Cerebellar nuclear complex (tissue), 1 donor: ENCODE measurements at regions not wholly inside any gene's neighbourhood (a gene's known extent, or its start where the extent isn't known, plus 50 kb on each side); places are given as distances from the start of the nearest gene placed in this dataset.
"Not testable (repeated sequence)": the region's sequence is repeated elsewhere in the genome, so short reads cannot be mapped to it uniquely, and the experiment has no call there.

Source experiments
- DNase-seq, 2 experiments: peaks; one replicate each; lab custom pipeline; 2025; lab: John Stamatoyannopoulos, UW

DNA sequence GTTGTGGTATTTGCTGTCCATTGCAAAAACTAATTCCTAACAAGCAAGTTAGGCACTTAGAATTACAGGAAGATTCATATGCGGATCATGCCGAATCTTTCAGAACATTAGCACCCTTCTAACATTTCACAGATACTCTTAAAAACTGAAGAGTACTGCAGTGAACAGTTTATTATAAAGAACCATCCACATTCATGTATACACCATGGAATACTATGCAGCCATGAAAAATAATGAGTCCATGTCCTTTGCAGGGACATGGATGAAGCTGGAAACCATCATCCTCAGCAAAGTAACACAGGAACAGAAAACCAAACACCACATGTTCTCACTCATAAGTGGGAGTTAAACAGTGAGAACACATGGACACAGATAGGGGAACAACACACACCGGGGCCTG, 319.9 kb downstream of the FGFR2 start:
- DNase-seq: not testable (repeated sequence)

DNA sequence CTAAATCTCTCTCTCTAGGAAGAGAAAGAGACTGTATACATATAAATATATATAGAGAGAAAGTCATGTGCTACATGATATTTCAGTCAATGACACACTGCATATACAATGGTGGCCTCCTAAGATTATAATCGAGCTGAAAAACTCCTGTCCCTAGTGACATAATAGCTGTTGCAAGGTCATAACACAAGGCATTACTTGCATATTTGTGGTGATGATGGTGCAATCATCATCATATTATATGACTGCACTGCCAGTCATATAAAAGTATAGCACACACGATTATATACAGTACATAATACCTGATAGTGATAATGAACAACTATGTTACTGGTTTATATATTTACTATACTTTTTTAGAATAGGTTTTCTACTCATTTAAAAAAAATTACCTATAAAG, 316.7 kb downstream of the FGFR2 start:
- DNase-seq: no peak

DNA sequence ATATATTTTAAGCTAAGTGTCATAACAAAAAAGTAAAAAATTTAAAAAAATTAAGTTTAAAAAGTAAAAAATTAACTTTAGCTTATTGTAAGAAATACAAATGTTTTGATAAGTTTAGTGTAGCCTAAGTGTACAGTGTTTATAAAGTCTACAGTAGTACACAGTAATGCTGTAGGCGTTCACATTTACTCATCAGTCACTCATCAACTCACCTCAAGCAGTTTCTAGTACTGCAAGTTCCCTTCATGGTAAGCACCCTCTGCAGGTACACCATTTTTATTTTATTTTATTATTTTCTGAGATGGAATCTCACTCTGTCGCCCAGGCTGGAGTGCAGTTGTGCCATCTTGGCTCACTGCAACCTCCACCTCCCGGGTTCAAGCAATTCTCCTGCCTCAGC, 316.0 kb downstream of the FGFR2 start:
- DNase-seq: no peak

DNA sequence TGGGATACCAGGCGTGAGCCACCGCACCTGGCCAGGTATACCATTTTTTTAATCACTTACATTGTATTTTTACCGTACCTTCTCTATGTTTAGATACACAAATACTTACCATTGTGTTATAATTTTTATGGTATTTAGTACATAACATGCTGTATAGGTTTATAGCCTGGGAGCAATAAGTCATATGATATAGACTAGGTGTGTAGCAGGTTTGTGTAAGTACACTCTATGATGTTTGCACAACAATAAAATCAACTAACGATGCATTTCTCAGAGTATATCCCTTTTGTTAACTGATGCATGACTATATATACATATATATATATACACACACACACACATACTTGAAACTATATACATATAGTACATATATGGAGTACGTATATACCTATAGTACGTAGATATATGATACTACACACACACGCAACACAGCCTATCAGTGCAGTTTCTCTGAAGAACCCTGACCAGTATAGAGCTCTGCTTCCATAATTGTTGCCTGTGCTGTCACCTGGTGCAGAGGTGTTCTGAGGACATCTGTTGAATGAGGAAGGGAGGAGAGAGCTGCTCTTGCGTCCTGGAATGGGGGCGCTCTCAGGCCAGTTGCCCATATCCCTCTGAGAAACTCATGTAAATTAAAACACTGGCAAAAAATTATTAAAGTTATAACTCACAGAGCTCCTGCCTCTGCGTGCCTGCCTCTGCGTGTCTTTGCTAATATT, 315.3 kb downstream of the FGFR2 start:
- no peak for DNase-seq

DNA sequence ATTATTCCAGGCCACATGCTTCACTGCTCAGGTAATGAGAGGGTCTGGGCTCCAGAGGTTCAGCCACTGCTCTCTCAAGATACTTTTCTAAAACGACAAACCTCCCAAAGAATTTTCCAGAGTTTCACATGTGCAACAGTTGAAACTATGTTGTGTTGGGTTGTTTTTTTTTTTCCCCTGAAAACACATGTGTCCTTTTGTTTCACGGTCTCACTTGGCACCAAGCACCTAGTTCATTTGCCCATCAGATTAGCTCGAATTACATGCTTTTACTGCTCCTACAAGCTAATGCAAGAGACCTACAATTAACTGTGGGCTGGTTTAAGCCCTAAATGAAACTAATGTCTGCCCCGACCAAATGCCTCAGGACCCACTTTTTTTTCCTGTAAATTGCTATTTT, 313.3 kb downstream of the FGFR2 start:
- no peak for DNase-seq

DNA sequence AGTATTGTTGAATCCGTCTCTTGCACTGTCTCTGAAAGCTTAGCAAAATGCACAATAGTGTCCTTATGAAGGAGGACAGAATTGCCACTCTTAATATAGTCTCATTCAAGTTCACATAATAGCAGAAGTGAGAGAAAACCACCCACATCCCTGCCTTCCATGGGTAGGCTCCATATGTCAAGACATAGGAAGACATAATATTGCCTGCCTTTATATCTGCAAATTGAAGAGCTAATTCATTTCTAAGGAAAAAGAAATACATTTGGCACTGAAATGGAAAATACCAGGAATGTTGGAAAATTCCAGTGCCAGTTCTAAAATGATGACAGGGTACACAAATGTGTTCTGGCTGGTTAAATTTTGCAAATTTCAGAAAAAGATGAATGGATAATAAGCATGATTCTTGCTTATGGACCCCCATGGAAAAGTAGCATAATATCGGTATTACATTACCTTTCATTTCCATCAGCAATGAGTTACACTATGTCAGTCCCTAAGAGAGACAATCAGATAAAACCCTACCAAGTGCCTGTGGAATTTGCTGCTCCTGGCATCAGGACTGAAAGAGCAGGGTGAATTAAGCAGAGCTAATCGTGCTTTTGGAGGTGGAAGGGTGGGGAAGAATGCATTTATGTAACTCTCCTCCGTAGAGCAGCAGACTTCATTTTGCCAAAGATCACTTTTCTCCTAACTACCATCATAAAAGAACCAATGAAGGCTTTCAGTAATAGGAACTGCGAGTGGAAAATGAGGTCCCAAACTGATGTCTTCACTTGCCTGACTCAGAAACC, 312.6 kb downstream of the FGFR2 start:
- no peak for DNase-seq

DNA sequence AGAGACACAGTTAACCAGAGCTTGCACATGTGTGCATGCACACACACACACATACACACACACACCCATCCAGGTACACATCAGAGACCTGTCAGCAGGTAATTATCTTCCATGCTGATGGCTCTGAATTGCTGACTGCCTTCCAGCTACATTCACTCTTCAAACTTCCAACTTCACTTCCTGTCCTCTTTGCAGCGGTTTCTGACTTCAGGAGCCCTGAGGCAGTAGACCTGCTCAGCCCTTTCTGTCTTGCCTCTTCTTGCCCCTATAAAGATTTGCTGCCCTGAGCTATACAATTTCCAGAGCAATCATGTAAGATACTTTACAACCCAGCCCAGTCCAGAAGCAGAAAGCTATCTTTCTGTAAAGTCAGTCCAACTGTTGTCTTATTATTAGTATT, 310.2 kb downstream of the FGFR2 start:
- no peak for DNase-seq

DNA sequence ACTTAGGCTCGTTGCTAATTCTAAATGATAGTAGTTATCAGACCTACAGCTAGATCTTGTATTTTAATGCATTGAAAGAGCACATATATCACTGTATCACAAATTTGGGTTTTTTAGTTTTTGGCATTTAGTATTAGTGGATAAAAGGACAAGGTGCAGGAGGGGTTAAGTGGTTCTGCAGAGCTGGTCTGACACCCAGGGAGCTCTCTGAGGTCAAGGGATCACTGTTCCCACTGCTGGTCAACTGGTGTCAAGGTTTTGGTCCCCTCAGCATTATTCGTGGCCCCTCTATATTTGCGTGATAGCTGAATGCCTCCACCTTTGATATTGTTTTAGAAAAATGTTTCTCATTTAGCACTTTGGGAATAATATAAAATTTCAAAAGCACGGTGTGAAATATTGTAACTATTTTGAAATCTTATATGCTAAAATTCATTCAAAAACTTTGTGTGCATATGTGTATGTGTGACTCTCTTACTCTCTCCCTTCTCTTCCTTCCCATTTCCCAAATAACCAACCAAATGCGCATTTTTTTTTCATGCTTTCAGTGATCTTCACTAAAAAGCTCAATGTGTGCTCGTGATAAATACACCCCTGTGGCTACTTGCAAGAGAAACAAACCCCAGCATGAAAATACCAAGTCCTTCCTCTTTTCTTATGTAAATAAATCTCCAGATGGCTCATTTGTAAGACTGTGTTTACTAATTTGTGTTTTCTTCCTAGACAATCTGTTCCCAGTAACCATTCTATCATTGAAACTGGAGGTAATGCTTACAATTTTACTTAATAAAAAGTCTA, 309.2 kb downstream of the FGFR2 start:
- no peak for DNase-seq

DNA sequence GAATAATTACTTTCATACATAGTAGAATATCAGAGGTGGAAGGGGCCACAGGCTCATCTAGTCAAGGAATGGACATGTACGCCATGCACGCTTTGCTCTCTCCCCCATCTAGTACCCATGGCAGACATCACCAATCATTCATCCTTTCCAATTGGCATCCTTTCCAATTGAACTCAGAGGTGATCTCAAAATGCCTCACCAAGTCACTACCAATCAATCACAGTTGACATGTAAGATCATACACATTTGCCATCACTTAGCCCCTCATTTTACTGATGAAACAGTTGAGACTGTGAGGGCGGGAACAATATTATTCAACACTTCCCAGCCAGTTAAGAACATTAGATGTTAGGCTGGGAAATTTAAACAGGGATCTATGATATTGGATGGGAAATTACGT, 308.4 kb downstream of the FGFR2 start:
- no peak for DNase-seq

DNA sequence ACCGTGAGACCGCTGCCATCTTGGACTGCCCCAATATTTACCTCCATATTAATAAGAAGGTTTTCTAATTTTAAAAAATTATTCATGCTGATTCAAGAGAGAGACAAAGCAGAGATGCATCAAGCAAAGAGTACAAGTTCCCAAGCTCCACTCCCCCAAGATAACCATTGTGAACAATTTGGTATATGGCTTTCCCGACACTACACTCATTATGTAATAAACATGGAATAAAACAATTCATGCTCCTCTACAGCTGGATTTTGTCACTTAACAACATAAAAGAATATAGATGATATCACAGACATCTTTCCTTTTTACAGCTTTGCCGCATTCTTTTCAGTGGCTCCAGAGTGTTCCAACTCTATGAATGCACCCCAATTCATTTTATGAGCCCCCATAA, 307.6 kb downstream of the FGFR2 start:
- no peak for DNase-seq

DNA sequence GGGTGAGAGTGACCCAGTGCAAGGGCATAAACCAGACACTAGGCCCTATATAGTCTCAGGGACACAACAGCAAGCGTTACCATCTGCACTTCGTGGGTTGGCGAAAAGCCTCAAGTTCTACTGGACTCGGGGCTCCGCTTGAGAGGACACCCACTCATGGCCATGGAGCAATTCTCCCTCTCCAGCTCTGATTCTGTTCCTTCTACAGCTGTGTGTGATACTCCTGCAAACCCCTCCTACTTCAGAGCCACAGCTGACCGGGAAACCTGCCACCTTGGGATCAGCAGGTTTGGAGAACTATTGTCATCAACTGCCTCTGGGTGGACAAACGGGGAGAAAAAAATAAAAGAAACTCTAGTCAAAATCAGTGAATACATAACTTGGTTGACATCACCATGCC, 306.9 kb downstream of the FGFR2 start:
- no peak for DNase-seq

DNA sequence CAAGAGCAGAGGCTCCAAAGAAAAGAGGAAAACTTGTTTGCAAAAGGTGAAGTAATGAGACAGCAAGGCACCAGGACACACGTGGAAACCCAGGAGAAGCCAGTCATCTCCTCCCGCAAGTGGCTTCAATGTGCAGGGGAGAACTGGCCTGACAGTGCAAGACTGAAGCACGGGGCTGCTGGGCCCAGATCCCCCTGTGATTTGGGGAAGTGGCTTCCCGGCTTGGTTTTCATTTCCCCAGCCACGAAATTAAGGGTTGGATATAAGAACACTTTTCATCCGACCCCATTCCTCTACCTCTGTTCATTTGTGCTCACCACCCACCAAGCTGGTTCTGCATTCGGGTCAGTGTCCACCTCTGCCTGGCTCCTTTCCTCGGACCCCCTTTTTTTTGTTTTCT, 306.4 kb downstream of the FGFR2 start:
- no peak for DNase-seq

DNA sequence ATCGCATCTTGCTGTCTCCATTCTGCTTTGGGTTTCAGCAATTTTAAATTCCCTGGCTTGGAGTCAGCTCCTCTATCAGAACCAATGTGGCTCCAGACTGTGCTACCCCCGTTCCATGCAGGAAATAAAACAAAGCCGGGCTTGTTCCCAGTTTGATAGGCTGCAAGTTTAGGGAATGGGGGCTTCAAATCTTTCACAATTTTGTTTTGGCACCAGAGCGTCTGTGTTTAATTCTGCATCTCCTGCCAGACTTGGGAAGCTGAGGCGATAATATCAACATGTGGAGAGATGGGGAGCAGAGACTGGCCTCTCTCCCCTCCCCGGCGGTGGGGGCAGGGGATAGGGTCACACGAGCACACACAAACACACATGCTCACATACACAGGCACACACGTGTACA, 305.9 kb downstream of the FGFR2 start:
- DNase-seq: no peak

DNA sequence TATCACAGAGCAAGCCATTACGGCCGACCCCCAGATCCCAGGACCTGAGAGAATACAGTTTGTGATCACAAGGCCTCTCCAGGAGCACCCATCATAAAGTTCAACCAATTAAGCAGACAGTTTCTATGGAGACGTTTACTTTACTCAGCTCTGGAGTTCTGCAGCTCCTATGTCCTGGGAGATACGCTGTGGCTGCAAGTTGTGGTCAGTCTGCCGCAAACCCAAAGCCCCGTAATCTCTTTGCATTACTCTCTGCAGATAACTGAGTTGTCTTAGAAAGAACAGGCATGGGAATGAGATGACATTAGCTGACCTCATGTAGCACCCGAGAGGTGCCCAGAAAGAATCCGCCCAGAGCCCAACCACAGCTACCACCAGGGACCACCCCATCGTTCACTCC, 305.1 kb downstream of the FGFR2 start:
- no peak for DNase-seq

DNA sequence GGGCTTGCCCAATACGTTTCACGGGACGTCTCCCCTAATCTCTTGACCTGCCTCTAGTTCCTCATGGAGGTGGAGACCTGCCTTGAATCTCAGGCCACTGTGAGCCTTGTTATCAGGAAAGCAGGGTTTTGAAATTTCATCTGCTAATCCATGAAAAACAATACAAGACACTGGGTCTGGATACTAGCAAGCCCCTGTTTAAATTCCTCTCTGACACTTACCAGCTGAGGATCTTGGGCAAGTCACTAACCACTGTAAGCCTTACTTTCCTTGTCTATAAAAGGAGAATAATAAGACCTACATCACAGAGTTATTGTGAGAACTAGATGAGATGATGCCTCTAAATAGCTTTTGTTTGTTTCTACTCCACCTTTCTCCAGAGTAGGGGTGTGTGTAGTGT, 303.6 kb downstream of the FGFR2 start:
- no peak for DNase-seq

DNA sequence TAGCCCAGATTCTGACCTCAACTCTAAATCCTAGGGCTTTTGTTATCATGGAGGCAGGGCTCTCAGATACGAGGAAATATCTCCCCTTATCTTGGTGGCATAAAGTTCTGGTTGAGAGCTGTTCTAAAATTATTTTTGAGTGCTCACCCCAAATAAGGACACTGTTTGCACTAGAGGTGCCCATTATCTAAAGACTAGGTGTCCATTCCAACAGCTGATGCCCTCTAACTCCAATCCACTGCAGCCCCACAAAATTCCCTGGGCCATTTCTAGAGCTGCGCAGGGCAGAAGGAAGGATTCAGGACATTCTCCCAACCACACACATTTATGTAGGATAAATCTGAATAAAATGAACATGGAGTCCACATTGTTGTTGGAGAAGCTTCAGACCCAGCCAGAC, 301.9 kb downstream of the FGFR2 start:
- DNase-seq: no peak

DNA sequence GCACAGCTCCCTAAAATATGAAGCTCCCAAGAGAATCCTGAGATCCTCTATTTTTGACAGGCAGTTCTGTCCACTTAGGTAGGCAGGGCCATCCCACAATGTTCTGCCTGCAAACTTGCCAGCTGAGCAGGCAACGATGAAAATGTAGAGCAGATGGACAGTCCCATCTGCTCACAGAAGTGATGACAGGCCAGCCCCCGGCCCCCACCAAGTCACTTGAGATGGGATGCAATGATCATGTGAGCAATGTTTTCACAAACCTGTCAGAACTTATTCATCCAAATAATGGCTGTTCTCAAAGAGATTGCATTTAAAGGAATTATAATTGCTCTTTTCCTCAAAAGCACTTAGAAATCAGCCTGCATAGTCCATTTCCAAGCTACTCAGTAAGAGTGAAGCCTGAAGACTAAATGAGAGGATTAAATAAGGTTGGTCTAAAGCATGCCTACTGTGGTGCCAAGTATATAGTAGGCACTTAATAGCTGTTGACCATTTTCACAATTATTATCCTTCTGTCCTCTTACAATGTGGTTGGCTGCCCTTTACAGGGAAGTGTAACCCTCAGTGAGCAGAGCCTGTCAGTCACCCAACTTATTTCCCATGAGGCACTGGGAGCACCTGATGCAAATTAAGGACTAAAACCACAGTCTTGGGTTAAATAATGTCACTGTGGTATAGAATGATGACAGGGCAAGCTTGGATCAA, 301.2 kb downstream of the FGFR2 start:
- no peak for DNase-seq

DNA sequence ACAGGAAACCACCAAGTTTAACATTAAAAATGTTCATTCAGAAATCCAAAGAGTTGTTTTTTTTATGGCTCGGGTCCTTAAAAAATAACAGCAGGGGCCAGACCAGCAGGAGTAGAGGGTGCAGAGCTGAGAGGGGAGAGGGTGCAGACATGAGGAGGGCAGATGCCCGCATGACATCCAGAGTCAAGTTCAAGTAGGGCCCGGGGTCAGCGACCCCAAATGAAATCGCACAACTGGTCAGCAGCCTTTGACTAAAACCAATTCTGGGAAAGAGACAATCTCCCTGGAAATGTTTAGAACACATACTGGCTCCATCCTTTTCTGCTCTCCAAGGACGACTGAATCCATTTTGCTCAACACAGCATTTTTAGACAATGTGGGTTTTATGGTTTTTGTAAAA, 297.5 kb downstream of the FGFR2 start:
- DNase-seq: no peak

DNA sequence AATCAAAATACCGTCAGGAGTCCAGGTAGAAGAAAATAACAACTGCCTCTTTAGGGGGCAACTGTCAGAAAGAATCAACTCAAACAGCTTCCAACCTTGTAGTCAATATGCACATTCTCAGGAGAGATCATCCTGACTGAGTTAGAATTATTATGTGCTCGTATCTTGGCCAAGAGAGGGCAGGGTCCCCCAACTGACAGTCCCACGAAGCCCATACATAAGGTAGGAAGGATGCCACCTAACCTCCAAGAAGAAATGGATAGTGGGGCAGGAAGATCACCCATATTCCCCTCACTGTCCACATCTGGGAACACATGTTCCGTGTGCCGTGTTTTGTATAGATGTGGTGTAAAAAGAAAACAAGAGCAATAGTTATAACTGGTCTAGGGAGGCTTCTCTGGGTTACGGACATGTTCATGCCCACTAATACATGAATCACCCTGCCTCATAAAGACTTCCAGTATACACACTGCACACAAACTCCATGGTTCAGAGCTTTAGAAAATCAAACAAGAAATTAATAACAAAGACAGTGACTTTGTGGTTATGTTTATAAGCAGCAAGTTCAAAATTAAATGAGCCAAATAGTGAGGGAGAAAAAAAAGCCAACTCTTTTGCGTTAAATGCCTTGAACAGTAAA, 295.6 kb downstream of the FGFR2 start:
- DNase-seq: no peak

DNA sequence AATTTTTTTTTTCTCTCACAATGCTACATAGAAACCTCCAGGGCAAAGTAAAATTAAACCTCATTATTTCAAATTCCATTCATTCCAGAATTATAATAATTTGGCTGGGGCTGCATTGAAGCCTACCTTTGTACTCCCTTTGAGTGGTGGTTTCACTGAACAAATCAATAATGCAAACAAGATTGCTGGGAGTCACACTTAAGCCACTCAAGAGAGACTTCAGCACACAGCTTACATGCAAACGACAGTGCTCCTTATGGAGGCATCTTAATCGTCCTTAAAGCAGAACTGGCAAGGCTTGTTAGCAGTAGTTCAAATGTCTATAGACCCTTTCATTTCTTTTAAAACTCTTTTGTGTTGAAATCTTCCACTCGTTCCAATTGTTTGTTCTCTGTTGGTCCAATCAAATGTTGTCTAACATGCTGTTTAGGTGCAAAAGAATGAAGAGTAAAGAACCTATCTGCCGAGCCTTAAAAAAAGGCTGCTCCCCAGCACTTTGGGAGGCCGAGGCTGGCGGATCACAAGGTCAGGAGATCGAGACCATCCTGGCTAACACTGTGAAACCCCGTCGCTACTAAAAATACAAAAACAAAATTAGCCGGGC, 294.9 kb downstream of the FGFR2 start:
- no peak for DNase-seq

DNA sequence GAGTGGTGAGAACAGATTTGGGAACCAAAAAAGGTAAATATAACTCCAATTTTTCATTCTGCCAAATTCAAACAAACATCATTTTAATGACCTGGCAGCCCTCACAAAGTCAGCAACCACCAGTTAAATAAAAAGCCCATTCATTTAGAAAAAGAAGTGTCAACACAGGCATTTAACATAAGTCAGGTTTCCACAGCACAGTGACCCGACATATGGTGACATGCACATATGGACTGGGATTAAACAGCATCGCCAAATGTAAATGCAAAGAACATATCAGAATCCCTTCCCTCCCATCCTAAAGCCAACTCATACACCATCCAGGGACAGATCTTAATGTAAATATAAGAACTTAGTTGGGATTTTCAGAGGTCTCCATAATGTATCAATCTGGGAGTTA, 293.2 kb downstream of the FGFR2 start:
- DNase-seq: no peak
